NT2/D1 (cell line): ENCODE measurements at regions not wholly inside any gene's neighbourhood (a gene's known extent, or its start where the extent isn't known, plus 50 kb on each side); places are given as distances from the start of the nearest gene placed in this dataset.

Experiments used
- SUZ12 ChIP-seq: IDR thresholded peaks from 2 replicates; pipeline ENCODE4 v1.6.1; 2011; ENCODE audit not compliant: insufficient read length, insufficient read depth; ENCODE audit errors: extremely low read depth
- YY1 ChIP-seq: IDR thresholded peaks from 2 replicates; pipeline ENCODE4 v1.6.1; 2011; ENCODE audit not compliant: insufficient read length, insufficient read depth
- ZNF274 ChIP-seq: IDR thresholded peaks from 2 replicates; pipeline ENCODE4 v1.6.1; 2011; ENCODE audit warnings: mild to moderate bottlenecking, low read depth, low read length

DNA sequence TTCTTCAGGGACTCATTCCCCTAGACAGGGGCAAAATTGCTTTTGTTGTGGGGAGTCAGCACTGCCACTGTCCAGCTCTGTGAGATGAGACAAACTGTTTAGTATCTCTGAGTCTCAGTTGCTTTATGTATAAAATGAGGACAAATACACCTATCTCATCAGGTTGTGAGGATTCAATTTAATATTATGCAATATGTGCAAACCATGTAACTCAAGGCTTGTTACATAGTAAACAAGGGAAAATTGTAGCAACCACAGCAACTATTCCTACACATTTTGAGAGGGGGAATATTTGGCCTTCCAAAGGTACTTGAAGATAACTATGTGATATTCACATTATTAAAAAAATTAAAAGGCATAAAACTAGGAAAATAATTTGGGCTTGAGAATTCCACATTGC, 411.9 kb upstream of the SLC30A5 start:
- TF ChIP-seq ZNF274 = no peak
- no peak for TF ChIP-seq SUZ12
- TF ChIP-seq YY1 = no peak
